H9 (cell line): ENCODE measurements at regions not wholly inside any gene's neighbourhood (a gene's known extent, or its start where the extent isn't known, plus 50 kb on each side); places are given as distances from the start of the nearest gene placed in this dataset.

Experiments used
- DNase-seq: peaks from one replicate; pipeline ENCODE4 v3.0.0-alpha.2; 2017
- H2AFZ ChIP-seq: one replicate; pipeline ENCODE4 v1.6.1; 2013; ENCODE audit warnings: mild to moderate bottlenecking, low read length, control low read depth, moderate library complexity
- H2AK5ac ChIP-seq: 2 replicates; pipeline ENCODE4 v1.6.1; 2013; ENCODE audit warnings: low read length, control low read depth, mixed read lengths; ENCODE audit not compliant: insufficient read length
- H2BK120ac ChIP-seq: one replicate; pipeline ENCODE4 v1.6.1; 2013; ENCODE audit warnings: low read depth, mild to moderate bottlenecking, low read length, control low read depth, inconsistent platforms; ENCODE audit not compliant: poor library complexity, severe bottlenecking
- H2BK12ac ChIP-seq: 2 replicates; pipeline ENCODE4 v1.6.1; 2013; ENCODE audit warnings: low read length, control low read depth, mixed read lengths, low read depth; ENCODE audit not compliant: insufficient read length
- H2BK15ac ChIP-seq: 2 replicates; pipeline ENCODE4 v1.6.1; 2013; ENCODE audit warnings: low read depth, low read length, control low read depth
- H2BK20ac ChIP-seq: one replicate; pipeline ENCODE4 v1.6.1; 2013; ENCODE audit warnings: low read depth, mild to moderate bottlenecking, low read length, control low read depth, inconsistent platforms; ENCODE audit not compliant: poor library complexity, severe bottlenecking
- H2BK5ac ChIP-seq: 2 replicates; pipeline ENCODE4 v1.6.1; 2013; ENCODE audit warnings: low read length, control low read depth, mixed read lengths; ENCODE audit not compliant: insufficient read length
- H3K14ac ChIP-seq: 2 replicates; pipeline ENCODE4 v1.6.1; 2013; ENCODE audit warnings: low read length, control low read depth; ENCODE audit not compliant: insufficient read depth
- H3K18ac ChIP-seq: 2 replicates; pipeline ENCODE4 v1.6.1; 2013; ENCODE audit warnings: low read depth, mild to moderate bottlenecking, mixed read lengths, low read length, control low read depth; ENCODE audit not compliant: insufficient read length
- H3K23ac ChIP-seq: 2 replicates; pipeline ENCODE4 v1.6.1; 2013; ENCODE audit warnings: low read length, control low read depth, mixed read lengths, low read depth; ENCODE audit not compliant: insufficient read length
- H3K23me2 ChIP-seq: 2 replicates; pipeline ENCODE4 v1.6.1; 2013; ENCODE audit warnings: low read depth, mild to moderate bottlenecking, mixed read lengths, low read length, control low read depth; ENCODE audit not compliant: insufficient read length, poor library complexity, severe bottlenecking
- H3K27ac ChIP-seq: 2 replicates; pipeline ENCODE4 v1.5.1; 2013; ENCODE audit warnings: low read length, control low read depth, mixed read lengths, low read depth; ENCODE audit not compliant: insufficient read length
- H3K27me3 ChIP-seq: 2 replicates; pipeline ENCODE4 v1.6.1; 2013; ENCODE audit warnings: low read length, control low read depth, inconsistent platforms; ENCODE audit not compliant: insufficient read depth
- H3K4ac ChIP-seq: 2 replicates; pipeline ENCODE4 v1.6.1; 2013; ENCODE audit warnings: low read depth, mild to moderate bottlenecking, control low read depth, inconsistent platforms, low read length, moderate library complexity
- H3K4me1 ChIP-seq: 2 replicates; pipeline ENCODE4 v1.6.1; 2013; ENCODE audit warnings: low read length, control low read depth, inconsistent platforms; ENCODE audit not compliant: insufficient read depth
- H3K4me2 ChIP-seq: 2 replicates; pipeline ENCODE4 v1.6.1; 2013; ENCODE audit warnings: low read length, control low read depth, mixed read lengths; ENCODE audit not compliant: insufficient read length, insufficient read depth
- H3K56ac ChIP-seq: 2 replicates; pipeline ENCODE4 v1.6.1; 2013; ENCODE audit warnings: low read depth, mild to moderate bottlenecking, mixed read lengths, low read length, control low read depth; ENCODE audit not compliant: insufficient read length
- H3K79me1 ChIP-seq: 2 replicates; pipeline ENCODE4 v1.6.1; 2013; ENCODE audit warnings: low read depth, mild to moderate bottlenecking, moderate library complexity, low read length, control low read depth, inconsistent platforms; ENCODE audit not compliant: insufficient read depth, poor library complexity, severe bottlenecking
- H3K79me2 ChIP-seq: 2 replicates; pipeline ENCODE4 v1.6.1; 2013; ENCODE audit warnings: low read length, control low read depth, inconsistent platforms; ENCODE audit not compliant: insufficient read depth
- H3K9ac ChIP-seq: 2 replicates; pipeline ENCODE4 v1.6.1; 2013; ENCODE audit warnings: low read length, control low read depth, mixed read lengths; ENCODE audit not compliant: insufficient read length; ENCODE audit errors: extremely low read depth
- H3K9me3 ChIP-seq: one replicate; pipeline ENCODE4 v1.6.1; 2013; ENCODE audit warnings: low read depth, low read length, inconsistent platforms; ENCODE audit not compliant: control insufficient read depth
- H3T11ph ChIP-seq: one replicate; pipeline ENCODE4 v1.6.1; 2013; ENCODE audit warnings: mild to moderate bottlenecking, low read length, control low read depth, inconsistent platforms
- H4K20me1 ChIP-seq: one replicate; pipeline ENCODE4 v1.6.1; 2013; ENCODE audit not compliant: control insufficient read depth, insufficient read length, insufficient read depth
- H4K5ac ChIP-seq: 2 replicates; pipeline ENCODE4 v1.6.1; 2013; ENCODE audit warnings: low read depth, mild to moderate bottlenecking, mixed read lengths, low read length, control low read depth; ENCODE audit not compliant: insufficient read length
- H4K8ac ChIP-seq: replicated peaks from 2 replicates; pipeline ENCODE4 v1.6.1; 2013; ENCODE audit warnings: low read length, control low read depth, mixed read lengths, low read depth; ENCODE audit not compliant: insufficient read length
- H4K91ac ChIP-seq: 2 replicates; pipeline ENCODE4 v1.6.1; 2013; ENCODE audit warnings: low read depth, mild to moderate bottlenecking, moderate library complexity, mixed read lengths, low read length, control low read depth; ENCODE audit not compliant: insufficient read length
- H3K27ac Mint-ChIP-seq, 3 experiments: 2 replicates in 2 of 3; 3 replicates in 1 of 3; pipeline ENCODE4 v1.8.0; 2020 to 2021; ENCODE audit warnings: mixed read lengths in 3 of 3, mild to moderate bottlenecking in 1 of 3, moderate library complexity in 1 of 3
- H3K27me3 Mint-ChIP-seq: 2 replicates; pipeline ENCODE4 v1.8.0; 2021; ENCODE audit warnings: low read depth, mild to moderate bottlenecking, moderate library complexity, mixed read lengths
- H3K36me3 Mint-ChIP-seq, 3 experiments: 2 replicates in 2 of 3; 3 replicates in 1 of 3; pipeline ENCODE4 v1.8.0; 2020 to 2021; ENCODE audit warnings: low read depth in 3 of 3, mixed read lengths in 3 of 3; ENCODE audit not compliant: insufficient read depth in 1 of 3
- H3K4me1 Mint-ChIP-seq, 2 experiments: 2 replicates each; pipeline ENCODE4 v1.8.0; 2020; ENCODE audit warnings: mixed read lengths in 2 of 2
- H3K4me3 Mint-ChIP-seq, 2 experiments: 2 replicates in 1 of 2; 3 replicates in 1 of 2; pipeline ENCODE4 v1.8.0; 2020 to 2021; ENCODE audit warnings: mild to moderate bottlenecking in 2 of 2, mixed read lengths in 2 of 2, moderate library complexity in 1 of 2
- H3K9me3 Mint-ChIP-seq, 2 experiments: 2 replicates in 1 of 2; 3 replicates in 1 of 2; pipeline ENCODE4 v1.8.0; 2020; ENCODE audit warnings: mild to moderate bottlenecking in 2 of 2, mixed read lengths in 2 of 2, moderate library complexity in 1 of 2
- CTCF ChIP-seq: fragments of 200-600 bp; sonication (generic); conservative IDR thresholded peaks from 3 replicates; pipeline ENCODE4 v1.8.0; 2021; ENCODE audit warnings: antibody characterized with exemption, mild to moderate bottlenecking
- WGBS: extraction: QIAGEN DNeasy Blood & Tissue Kit; methylation state at CpG from one replicate; pipeline ENCODE4 v1.1.7; 2013; ENCODE audit warnings: missing lambda C conversion rate, low lambda C conversion rate, mixed read lengths; ENCODE audit not compliant: insufficient read length; ENCODE audit errors: extremely low coverage; 5-methylcytosine and 5-hydroxymethylcytosine counted together

GRCh38 chr17:33438578-33438977 is 145.5 kb upstream of the ASIC2 start:
- H3K18ac ChIP-seq: no peak overlapping the region
- Mint-ChIP-seq H3K36me3 (peaks cover 3 to 10% (median 3%) of the 10 kb centered on the region in 3 experiments; a peak in 3 of 7 replicates), H3K27ac (no peak overlapping the region), H3K9me3 (peaks cover 10 to 17% of the 10 kb centered on the region in 2 experiments), H3K4me1 (no peaks in the 10 kb centered on the region), H3K27me3 (no peaks in the 10 kb centered on the region; the same call in 1 of the 2 replicates), H3K4me3 (no peak overlapping the region)
- no peaks in the 10 kb centered on the region for H3K4me1 ChIP-seq
- H2BK12ac ChIP-seq: no peak overlapping the region
- H2BK15ac ChIP-seq: no peak overlapping the region
- no peaks in the 10 kb centered on the region for H4K20me1 ChIP-seq
- H3K23me2 ChIP-seq: no peaks in the 10 kb centered on the region
- no peak overlapping the region for H4K91ac ChIP-seq
- no peak overlapping the region for H2AK5ac ChIP-seq
- no peak overlapping the region for H4K8ac ChIP-seq
- no peak overlapping the region for H2BK5ac ChIP-seq
- no peak overlapping the region for H2AFZ ChIP-seq
- WGBS: no CpG with 5 or more reads among the region's 1 CpG
- H3K9me3 ChIP-seq: no peaks in the 10 kb centered on the region
- H3K4me2 ChIP-seq: no peak overlapping the region
- DNase-seq: no peak
- H3K27me3 ChIP-seq: no peaks in the 10 kb centered on the region
- H3K14ac ChIP-seq: no peak overlapping the region
- no peak overlapping the region for H3K4ac ChIP-seq
- no peak overlapping the region for H3K56ac ChIP-seq
- TF ChIP-seq CTCF: no peak
- H2BK20ac ChIP-seq: no peak overlapping the region
- H3K79me2 ChIP-seq: no peaks in the 10 kb centered on the region
- no peak overlapping the region for H3T11ph ChIP-seq
- H3K9ac ChIP-seq: no peak overlapping the region
- no peak overlapping the region for H2BK120ac ChIP-seq
- H3K23ac ChIP-seq: no peak overlapping the region
- H3K27ac ChIP-seq: no peak overlapping the region
- H3K79me1 ChIP-seq: no peaks in the 10 kb centered on the region
- no peak overlapping the region for H4K5ac ChIP-seq
